Upper lobe of left lung (tissue), 4 donors: ENCODE measurements at regions not wholly inside any gene's neighbourhood (a gene's known extent, or its start where the extent isn't known, plus 50 kb on each side); places are given as distances from the start of the nearest gene placed in this dataset.

Experiments
- EP300 ChIP-seq, 4 donors: sonication (generic); formaldehyde crosslinking; IDR thresholded peaks; one replicate each; pipeline ENCODE4 v1.5.1; 2017; ENCODE audit warnings: antibody characterized with exemption in 4 of 4, control low read depth in 2 of 4
- POLR2A ChIP-seq, 4 donors: fragments of 450-650 bp; IDR thresholded peaks; one replicate each; pipeline ENCODE4 v1.5.1; 2016 to 2017; ENCODE audit warnings: antibody characterized with exemption in 4 of 4, mild to moderate bottlenecking in 2 of 4
- POLR2AphosphoS5 ChIP-seq, 2 donors: sonication (generic); formaldehyde crosslinking; IDR thresholded peaks; one replicate each; pipeline ENCODE4 v1.5.1; 2017; ENCODE audit warnings: antibody characterized with exemption in 2 of 2
- TF ChIP-seq, protein P1 (sequence below), 6 experiments: fragments of 450-650 bp in 4 of 6; fragments of 200-600 bp in 2 of 6; sonication (generic) in 2 of 6; IDR thresholded peaks; one replicate each; pipeline ENCODE4 v1.5.1; 2016 to 2019; ENCODE audit warnings: antibody characterized with exemption in 6 of 6

DNA sequence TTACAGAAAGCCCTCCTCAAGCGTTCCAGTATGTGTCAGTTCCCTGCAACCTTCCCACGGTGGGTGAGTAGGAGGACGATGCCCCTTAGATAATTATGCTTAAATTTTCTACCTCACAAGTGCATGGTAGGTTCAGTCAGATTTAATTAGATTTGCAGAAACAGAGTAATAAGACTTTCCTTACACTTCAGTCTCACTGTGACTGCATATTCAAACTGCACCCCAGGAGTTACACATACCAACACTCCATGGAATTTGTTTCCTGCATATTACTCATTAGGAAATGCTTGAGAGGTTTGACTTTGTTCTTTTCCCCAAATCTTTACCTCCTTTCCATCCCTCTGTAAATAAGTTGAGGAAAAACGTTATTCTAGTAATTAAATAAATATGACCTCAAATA lies 108.8 kb downstream of the ARRDC4 start:
- TF ChIP-seq POLR2A (IDR thresholded peaks at IDR 0.05) (no peak), POLR2AphosphoS5 (IDR thresholded peaks at IDR 0.05) (no peak), EP300 (IDR thresholded peaks at IDR 0.05) (no peak)
- TF ChIP-seq, protein P1, sequence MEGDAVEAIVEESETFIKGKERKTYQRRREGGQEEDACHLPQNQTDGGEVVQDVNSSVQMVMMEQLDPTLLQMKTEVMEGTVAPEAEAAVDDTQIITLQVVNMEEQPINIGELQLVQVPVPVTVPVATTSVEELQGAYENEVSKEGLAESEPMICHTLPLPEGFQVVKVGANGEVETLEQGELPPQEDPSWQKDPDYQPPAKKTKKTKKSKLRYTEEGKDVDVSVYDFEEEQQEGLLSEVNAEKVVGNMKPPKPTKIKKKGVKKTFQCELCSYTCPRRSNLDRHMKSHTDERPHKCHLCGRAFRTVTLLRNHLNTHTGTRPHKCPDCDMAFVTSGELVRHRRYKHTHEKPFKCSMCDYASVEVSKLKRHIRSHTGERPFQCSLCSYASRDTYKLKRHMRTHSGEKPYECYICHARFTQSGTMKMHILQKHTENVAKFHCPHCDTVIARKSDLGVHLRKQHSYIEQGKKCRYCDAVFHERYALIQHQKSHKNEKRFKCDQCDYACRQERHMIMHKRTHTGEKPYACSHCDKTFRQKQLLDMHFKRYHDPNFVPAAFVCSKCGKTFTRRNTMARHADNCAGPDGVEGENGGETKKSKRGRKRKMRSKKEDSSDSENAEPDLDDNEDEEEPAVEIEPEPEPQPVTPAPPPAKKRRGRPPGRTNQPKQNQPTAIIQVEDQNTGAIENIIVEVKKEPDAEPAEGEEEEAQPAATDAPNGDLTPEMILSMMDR (IDR thresholded peaks at IDR 0.05): no peak
